ENCODE measurements at regions not wholly inside any gene's neighbourhood (a gene's known extent, or its start where the extent isn't known, plus 50 kb on each side); places are given as distances from the start of the nearest gene placed in this dataset.

- no peak overlapping the region for H3K9ac ChIP-seq (ENCODE audit: low read length)
- Mint-ChIP-seq H3K4me1 (ENCODE audit: low read depth, unreplicated experiment) (peaks cover 4% of the 10 kb centered on the region), H3K27me3 (ENCODE audit: low read depth, unreplicated experiment) (no peaks in the 10 kb centered on the region), H3K9me3 (ENCODE audit: unreplicated experiment) (no peaks in the 10 kb centered on the region), H3K36me3 (ENCODE audit: low read depth, unreplicated experiment) (no peaks in the 10 kb centered on the region), H3K4me3 (ENCODE audit: unreplicated experiment) (no peak overlapping the region), H3K27ac (ENCODE audit: unreplicated experiment) (no peak overlapping the region)
- H3K27me3 ChIP-seq (ENCODE audit: insufficient read depth, low read length): no peaks in the 10 kb centered on the region
- H3K79me2 ChIP-seq (ENCODE audit: insufficient read depth, low read length): no peaks in the 10 kb centered on the region
- no peak overlapping the region for H3K4me2 ChIP-seq (ENCODE audit: low read length)
- no peaks in the 10 kb centered on the region for H3K4me1 ChIP-seq (ENCODE audit: insufficient read depth, low read length)
- H3K27ac ChIP-seq (ENCODE audit: low read depth, low read length): no peak overlapping the region
- H3K9me3 ChIP-seq (ENCODE audit: insufficient read depth, low read depth, low read length): no peaks in the 10 kb centered on the region
- no peaks in the 10 kb centered on the region for H4K20me1 ChIP-seq (ENCODE audit: insufficient read depth, low read length)
- H3K4me3 ChIP-seq (ENCODE audit: insufficient read depth, low read depth, low read length): no peak overlapping the region
- DNase-seq (ENCODE audit: low read depth): peak; percentile 30
- FAIRE-seq: peak; percentile 69
- no peak overlapping the region for H2AFZ ChIP-seq (ENCODE audit: low read depth, low read length)
- TF ChIP-seq EZH2 (IDR thresholded peaks at IDR 0.05; ENCODE audit: insufficient read depth, low read length): no peak
- TF ChIP-seq CTCF (IDR thresholded peaks at IDR 0.05; ENCODE audit: insufficient read depth, low read depth, low read length): no peak
- H3K36me3 ChIP-seq (ENCODE audit: insufficient read depth, low read length): no peaks in the 10 kb centered on the region
These were observed 115.0 kb downstream of the AGTR2 start for GRCh38 chrX:116285501-116285900.

- Mint-ChIP-seq H3K27ac (ENCODE audit: unreplicated experiment) (no peak overlapping the region), H3K4me1 (ENCODE audit: low read depth, unreplicated experiment) (peaks cover 4% of the 10 kb centered on the region), H3K27me3 (ENCODE audit: low read depth, unreplicated experiment) (no peaks in the 10 kb centered on the region), H3K4me3 (ENCODE audit: unreplicated experiment) (no peak overlapping the region), H3K9me3 (ENCODE audit: unreplicated experiment) (no peaks in the 10 kb centered on the region), H3K36me3 (ENCODE audit: low read depth, unreplicated experiment) (no peaks in the 10 kb centered on the region)
- Histone ChIP-seq H3K79me2 (ENCODE audit: insufficient read depth, low read length) (no peaks in the 10 kb centered on the region), H4K20me1 (ENCODE audit: insufficient read depth, low read length) (no peaks in the 10 kb centered on the region), H3K9ac (ENCODE audit: low read length) (no peak overlapping the region), H3K27me3 (ENCODE audit: insufficient read depth, low read length) (no peaks in the 10 kb centered on the region), H3K36me3 (ENCODE audit: insufficient read depth, low read length) (no peaks in the 10 kb centered on the region), H3K9me3 (ENCODE audit: insufficient read depth, low read depth, low read length) (no peaks in the 10 kb centered on the region), H3K4me2 (ENCODE audit: low read length) (no peak overlapping the region), H3K27ac (ENCODE audit: low read depth, low read length) (no peak overlapping the region), H3K4me1 (ENCODE audit: insufficient read depth, low read length) (no peaks in the 10 kb centered on the region), H2AFZ (ENCODE audit: low read depth, low read length) (no peak overlapping the region), H3K4me3 (ENCODE audit: insufficient read depth, low read depth, low read length) (no peak overlapping the region)
- no peak for DNase-seq (ENCODE audit: low read depth)
- no peak for TF ChIP-seq EZH2 (IDR thresholded peaks at IDR 0.05; ENCODE audit: insufficient read depth, low read length)
- TF ChIP-seq CTCF (IDR thresholded peaks at IDR 0.05; ENCODE audit: insufficient read depth, low read depth, low read length): no peak
- peak; percentile 41 for FAIRE-seq
These were observed 119.0 kb downstream of the AGTR2 start for GRCh38 chrX:116289592-116289991.

GRCh38 chrX:116290359-116290758, 119.8 kb downstream of the AGTR2 start:
- Mint-ChIP-seq H3K36me3 (ENCODE audit: low read depth, unreplicated experiment) (no peaks in the 10 kb centered on the region), H3K4me1 (ENCODE audit: low read depth, unreplicated experiment) (peaks cover 2% of the 10 kb centered on the region), H3K4me3 (ENCODE audit: unreplicated experiment) (no peak overlapping the region), H3K27ac (ENCODE audit: unreplicated experiment) (no peak overlapping the region), H3K27me3 (ENCODE audit: low read depth, unreplicated experiment) (no peaks in the 10 kb centered on the region), H3K9me3 (ENCODE audit: unreplicated experiment) (no peaks in the 10 kb centered on the region)
- DNase-seq (ENCODE audit: low read depth): no peak
- Histone ChIP-seq H3K79me2 (ENCODE audit: insufficient read depth, low read length) (no peaks in the 10 kb centered on the region), H4K20me1 (ENCODE audit: insufficient read depth, low read length) (no peaks in the 10 kb centered on the region), H3K36me3 (ENCODE audit: insufficient read depth, low read length) (no peaks in the 10 kb centered on the region), H3K4me1 (ENCODE audit: insufficient read depth, low read length) (no peaks in the 10 kb centered on the region), H3K27me3 (ENCODE audit: insufficient read depth, low read length) (no peaks in the 10 kb centered on the region), H3K4me3 (ENCODE audit: insufficient read depth, low read depth, low read length) (no peak overlapping the region), H3K27ac (ENCODE audit: low read depth, low read length) (no peak overlapping the region), H3K9me3 (ENCODE audit: insufficient read depth, low read depth, low read length) (no peaks in the 10 kb centered on the region), H2AFZ (ENCODE audit: low read depth, low read length) (no peak overlapping the region), H3K9ac (ENCODE audit: low read length) (no peak overlapping the region), H3K4me2 (ENCODE audit: low read length) (no peak overlapping the region)
- TF ChIP-seq CTCF (IDR thresholded peaks at IDR 0.05; ENCODE audit: insufficient read depth, low read depth, low read length) (no peak), EZH2 (IDR thresholded peaks at IDR 0.05; ENCODE audit: insufficient read depth, low read length) (no peak)
- no peak for FAIRE-seq

Data from astrocyte (in vitro differentiated cells and primary cell).